HG03460 (cell line): ENCODE measurements at regions not wholly inside any gene's neighbourhood (a gene's known extent, or its start where the extent isn't known, plus 50 kb on each side); places are given as distances from the start of the nearest gene placed in this dataset.
"Not testable (repeated sequence)": the region's sequence is repeated elsewhere in the genome, so short reads cannot be mapped to it uniquely, and the experiment has no call there.

Source experiments
- ATAC-seq: cut with Tn5 transposase; IDR thresholded peaks from one replicate; pipeline ENCODE4 v1.9.1; 2021; ENCODE audit not compliant: unreplicated experiment

- not testable (repeated sequence) for ATAC-seq
These were observed 222.6 kb downstream of the ATP6V0E2 start for GRCh38 chr7:150096213-150096994.

DNA sequence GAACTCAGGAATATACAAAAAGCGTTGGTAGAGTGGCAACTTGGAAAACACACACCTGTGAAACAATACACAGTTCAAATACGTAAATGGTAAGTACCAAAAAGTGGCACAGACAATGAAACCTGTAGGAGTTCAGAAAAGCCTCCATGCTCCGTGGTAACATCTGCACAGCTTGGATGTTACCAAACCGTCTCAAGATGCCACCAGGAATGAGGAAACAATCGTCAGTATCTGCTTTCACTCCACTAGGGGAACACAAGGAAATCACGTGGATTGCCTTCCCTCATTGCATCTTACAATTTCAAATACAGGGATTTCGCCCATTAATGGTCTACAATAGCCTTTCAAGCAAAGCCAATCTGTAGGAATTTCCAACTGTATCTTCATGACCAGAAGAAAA, 224.6 kb upstream of the LRRC61 start:
- not testable (repeated sequence) for ATAC-seq

GRCh38 chr7:150101282-150101681, 221.9 kb upstream of the LRRC61 start:
- ATAC-seq = not testable (repeated sequence)

- not testable (repeated sequence) for ATAC-seq
These were observed 215.9 kb upstream of the LRRC61 start for GRCh38 chr7:150107283-150107682.

- not testable (repeated sequence) for ATAC-seq
These were observed 212.8 kb upstream of the LRRC61 start for GRCh38 chr7:150110375-150110820.

DNA sequence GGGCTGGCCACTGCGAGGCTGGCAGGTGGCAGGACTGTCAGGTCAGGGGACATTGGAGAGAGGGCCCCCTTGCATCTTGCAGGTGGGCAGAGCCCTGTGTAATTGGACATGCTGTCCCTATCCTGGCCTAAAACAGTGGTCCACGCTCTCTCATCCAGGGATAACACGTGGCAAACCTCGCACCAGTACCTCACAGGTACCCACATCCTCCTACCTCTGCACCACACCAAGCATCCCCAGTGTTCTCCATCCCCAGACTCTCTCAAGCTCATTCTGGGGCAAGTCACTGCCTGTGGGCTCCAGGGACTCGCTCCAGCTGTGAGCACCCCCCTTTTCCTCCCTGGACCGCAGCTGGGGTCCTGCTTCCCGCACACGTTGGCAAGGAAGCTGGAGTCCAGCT, 212.3 kb upstream of the LRRC61 start:
- ATAC-seq = not testable (repeated sequence)

GRCh38 chr7:150111373-150112139, 211.6 kb upstream of the LRRC61 start:
- ATAC-seq = not testable (repeated sequence)

- ATAC-seq = not testable (repeated sequence)
These were observed 209.9 kb upstream of the LRRC61 start for GRCh38 chr7:150113301-150113700.

DNA sequence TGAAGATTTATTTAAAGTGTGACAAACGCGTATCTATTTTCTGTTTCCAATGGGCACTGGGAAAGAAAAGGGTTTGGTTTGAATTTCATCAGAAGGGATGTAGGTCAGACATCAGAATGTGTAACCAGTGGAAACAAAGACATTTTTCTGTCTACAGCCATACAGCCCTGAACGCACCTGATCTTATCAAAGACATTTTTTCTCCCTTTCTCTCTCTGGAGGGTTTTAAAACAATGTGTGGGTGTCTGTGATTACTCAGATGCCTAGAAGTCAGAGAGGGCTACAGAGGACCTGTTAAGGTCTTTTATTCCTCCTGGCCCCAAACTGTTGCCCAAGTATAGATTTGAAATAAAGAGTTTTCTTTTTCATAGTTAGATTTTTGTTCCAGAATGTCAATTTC, 208.6 kb upstream of the LRRC61 start:
- ATAC-seq = not testable (repeated sequence)

GRCh38 chr7:150119966-150120365, 203.2 kb upstream of the LRRC61 start:
- not testable (repeated sequence) for ATAC-seq

- ATAC-seq = not testable (repeated sequence)
These were observed 197.3 kb upstream of the LRRC61 start for GRCh38 chr7:150125831-150126230.

GRCh38 chr7:150134451-150134850, 188.7 kb upstream of the LRRC61 start:
- ATAC-seq = not testable (repeated sequence)

DNA sequence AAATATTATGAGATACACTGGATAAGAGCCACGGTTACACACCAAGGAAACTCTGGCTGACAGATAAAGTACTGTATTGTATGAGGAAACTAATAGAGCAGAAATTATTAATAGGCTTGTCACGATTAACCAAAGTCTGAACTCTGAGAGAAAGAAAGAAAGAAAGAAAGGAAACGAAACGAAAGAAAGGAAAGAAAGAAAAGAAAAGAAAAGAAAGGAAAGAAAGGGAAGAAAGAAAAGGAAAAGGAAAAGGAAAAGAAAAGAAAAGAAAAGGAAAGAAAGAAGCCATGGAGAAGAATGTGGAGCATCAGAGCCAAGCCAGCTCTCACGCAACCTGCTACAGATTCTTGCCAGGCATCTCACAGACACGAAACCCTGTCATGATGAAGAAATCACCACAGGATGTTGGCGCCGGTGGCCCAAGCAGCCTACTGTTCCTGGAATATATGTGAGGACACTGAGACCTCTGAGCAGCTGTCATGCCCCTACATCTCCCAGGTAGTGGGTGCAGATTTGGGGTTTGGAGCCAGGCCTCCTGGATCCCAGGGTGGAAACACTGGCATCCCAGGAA, 187.4 kb upstream of the LRRC61 start:
- ATAC-seq = not testable (repeated sequence)

DNA sequence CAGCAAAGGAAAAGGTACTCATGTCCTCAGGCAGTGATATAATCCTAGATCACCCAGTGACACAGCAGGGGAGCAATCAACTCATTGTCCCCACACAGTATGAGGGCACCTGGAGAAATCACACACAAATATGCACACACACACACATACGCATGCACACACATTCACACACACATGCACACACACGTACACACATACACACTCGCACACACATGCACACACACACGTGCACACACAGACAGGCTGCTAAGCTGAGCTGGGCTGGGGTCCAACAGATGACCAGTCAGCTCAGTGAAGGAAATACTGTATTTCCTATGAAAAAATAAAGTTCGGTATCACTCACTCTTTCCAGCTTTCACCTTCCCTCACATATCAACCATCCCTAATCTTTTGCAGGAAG, 183.3 kb upstream of the LRRC61 start:
- ATAC-seq = not testable (repeated sequence)

DNA sequence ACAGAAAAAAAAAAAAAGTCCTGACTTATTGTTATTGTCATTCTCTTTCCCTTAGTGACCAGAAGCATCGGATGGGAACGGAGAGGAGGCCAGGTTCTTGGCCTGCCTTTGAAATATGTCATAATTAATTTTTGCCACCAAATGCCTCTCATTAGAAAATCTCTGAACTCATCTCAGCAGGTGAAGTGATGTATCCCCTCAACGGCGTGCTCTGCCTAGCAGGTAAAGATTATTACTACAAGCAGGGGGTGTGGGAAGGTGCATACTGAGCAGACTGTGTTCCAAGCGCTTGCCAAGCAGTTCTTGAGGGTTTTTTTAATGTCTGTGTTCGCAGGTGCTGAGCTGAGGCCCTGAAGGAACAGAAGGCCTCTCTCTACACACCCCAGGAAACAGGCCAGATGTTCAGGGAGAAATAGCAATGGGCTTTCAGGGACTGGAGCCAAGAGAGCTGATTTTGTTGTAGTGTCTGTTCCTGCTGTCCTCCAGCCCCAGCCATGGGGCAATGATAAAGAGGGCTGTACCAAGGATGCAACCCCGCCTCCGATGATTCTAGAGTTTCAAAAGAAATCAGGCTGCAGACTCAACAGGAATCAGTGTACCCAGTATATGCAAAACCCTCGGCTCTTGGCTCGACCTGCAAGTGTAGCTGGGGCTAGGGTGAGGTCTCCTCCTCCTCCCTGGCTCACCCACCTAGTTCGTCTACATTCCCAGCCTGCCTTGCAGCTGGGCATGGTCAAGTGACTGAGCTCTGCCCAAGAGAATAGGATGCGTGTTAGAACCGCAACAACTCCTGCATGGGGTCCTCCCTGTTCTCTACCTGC, 181.4 kb upstream of the LRRC61 start:
- ATAC-seq = not testable (repeated sequence)

DNA sequence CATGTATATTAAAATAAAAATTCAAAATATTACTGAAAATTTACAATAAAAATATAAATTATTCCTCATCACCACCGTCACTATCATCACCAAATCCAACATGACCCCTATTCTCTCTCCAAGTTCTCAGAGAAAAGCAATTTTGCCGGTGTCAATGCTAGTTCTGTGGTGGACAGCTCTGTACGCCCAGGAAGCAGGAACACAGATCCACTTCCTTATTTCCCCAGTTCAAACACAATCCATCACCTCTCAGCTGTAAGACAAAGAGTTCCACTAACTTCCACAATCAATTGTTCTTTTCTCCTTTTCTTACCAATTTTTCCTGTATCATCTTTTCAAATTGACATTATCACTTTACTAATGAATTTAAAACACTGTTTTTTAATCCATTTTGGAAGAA, 177.0 kb upstream of the LRRC61 start:
- not testable (repeated sequence) for ATAC-seq

GRCh38 chr7:150147524-150147923, 175.6 kb upstream of the LRRC61 start:
- not testable (repeated sequence) for ATAC-seq

- not testable (repeated sequence) for ATAC-seq
These were observed 167.1 kb upstream of the LRRC61 start for GRCh38 chr7:150156015-150156414.

DNA sequence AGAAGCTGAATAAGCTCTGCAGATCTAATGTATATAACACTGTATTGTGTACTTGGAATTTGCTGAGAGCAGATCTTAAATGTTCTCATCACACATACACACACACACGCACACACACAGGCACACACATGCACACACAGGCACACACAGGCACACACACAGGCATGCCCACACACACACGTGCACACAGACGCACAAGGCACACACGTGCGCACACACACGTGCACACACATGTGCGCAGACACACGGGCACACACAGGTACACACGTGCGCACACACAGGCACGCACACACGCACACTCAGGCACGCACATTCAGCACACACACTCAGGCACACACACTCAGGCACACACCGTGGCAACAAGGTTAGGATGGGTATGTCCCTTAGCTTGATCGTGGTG, 164.5 kb upstream of the LRRC61 start:
- not testable (repeated sequence) for ATAC-seq

- not testable (repeated sequence) for ATAC-seq
These were observed 153.6 kb upstream of the LRRC61 start for GRCh38 chr7:150169515-150169914.
